ENCODE measurements at regions not wholly inside any gene's neighbourhood (a gene's known extent, or its start where the extent isn't known, plus 50 kb on each side); places are given as distances from the start of the nearest gene placed in this dataset.

- TF ChIP-seq CTCF (IDR thresholded peaks at IDR 0.05) (no peak), POLR2A (IDR thresholded peaks at IDR 0.05) (no peak), POLR2AphosphoS5 (IDR thresholded peaks at IDR 0.05) (no peak)
These were observed 215.5 kb upstream of the RAB6C start for GRCh38 chr2:129763966-129764365.

Measured in prostate gland (tissue), 2 donors.